ENCODE measurements at regions not wholly inside any gene's neighbourhood (a gene's known extent, or its start where the extent isn't known, plus 50 kb on each side); places are given as distances from the start of the nearest gene placed in this dataset.

GRCh38 chr7:155138204-155138603 lies 68.1 kb downstream of the HTR5A start:
- DNase-seq (ENCODE audit: low spot score) = no peak

GRCh38 chr7:155141562-155141961 lies 71.4 kb downstream of the HTR5A start:
- DNase-seq (ENCODE audit: low spot score) = no peak

- no peak for DNase-seq (ENCODE audit: low spot score)
Observed at GRCh38 chr7:155143381-155143780, 73.3 kb downstream of the HTR5A start.

- DNase-seq (ENCODE audit: low spot score) = no peak
Observed at GRCh38 chr7:155144371-155144770, 74.2 kb downstream of the HTR5A start.

GRCh38 chr7:155145477-155146255 lies 75.5 kb downstream of the HTR5A start:
- DNase-seq (ENCODE audit: low spot score) = no peak

- DNase-seq (ENCODE audit: low spot score) = no peak
Observed at GRCh38 chr7:155147172-155147571, 77.0 kb downstream of the HTR5A start.

- DNase-seq (ENCODE audit: low spot score) = no peak
Observed at GRCh38 chr7:155147624-155148023, 77.5 kb downstream of the HTR5A start.

GRCh38 chr7:155153676-155154075 lies 83.6 kb downstream of the HTR5A start:
- no peak for DNase-seq (ENCODE audit: low spot score)

- DNase-seq (ENCODE audit: low spot score) = no peak
Observed at GRCh38 chr7:155154586-155154985, 84.5 kb downstream of the HTR5A start.

GRCh38 chr7:155161690-155162089 lies 91.6 kb downstream of the HTR5A start:
- no peak for DNase-seq (ENCODE audit: low spot score)

- DNase-seq (ENCODE audit: low spot score) = no peak
Observed at GRCh38 chr7:155162422-155162821, 92.3 kb downstream of the HTR5A start.

GRCh38 chr7:155163696-155164095 lies 93.6 kb downstream of the HTR5A start:
- DNase-seq (ENCODE audit: low spot score) = no peak

GRCh38 chr7:155164316-155164715 lies 94.2 kb downstream of the HTR5A start:
- DNase-seq (ENCODE audit: low spot score) = no peak

GRCh38 chr7:155166108-155166507 lies 96.0 kb downstream of the HTR5A start:
- no peak for DNase-seq (ENCODE audit: low spot score)

GRCh38 chr7:155166673-155167370 lies 96.7 kb downstream of the HTR5A start:
- no peak for DNase-seq (ENCODE audit: low spot score)

- no peak for DNase-seq (ENCODE audit: low spot score)
Observed at GRCh38 chr7:155167706-155168365, 97.7 kb downstream of the HTR5A start.

GRCh38 chr7:155168597-155169480 lies 98.7 kb downstream of the HTR5A start:
- DNase-seq (ENCODE audit: low spot score) = no peak

GRCh38 chr7:155169498-155170065 lies 99.5 kb downstream of the HTR5A start:
- no peak for DNase-seq (ENCODE audit: low spot score)

GRCh38 chr7:155170331-155170730 lies 100.2 kb downstream of the HTR5A start:
- no peak for DNase-seq (ENCODE audit: low spot score)

GRCh38 chr7:155172141-155172540 lies 102.0 kb downstream of the HTR5A start:
- no peak for DNase-seq (ENCODE audit: low spot score)

GRCh38 chr7:155173905-155174304 lies 103.8 kb downstream of the HTR5A start:
- DNase-seq (ENCODE audit: low spot score) = no peak

- DNase-seq (ENCODE audit: low spot score) = no peak
Observed at GRCh38 chr7:155178096-155178495, 108.0 kb downstream of the HTR5A start.
